K562 (cell line): ENCODE measurements at regions not wholly inside any gene's neighbourhood (a gene's known extent, or its start where the extent isn't known, plus 50 kb on each side); places are given as distances from the start of the nearest gene placed in this dataset.

ENCODE experiments used
- ATAC-seq: fragments of 200-7000 bp; cut with Tn5 transposase; 3 replicates; pipeline ENCODE4 v1.9.1; 2020; ENCODE audit warnings: moderate library complexity
- BruUV-seq: library from RNA; stranded (reverse); fragments of 400-500 nt; replicated peaks from 2 replicates; lab custom pipeline; 2021; lab: Mats Ljungman, UMichigan
- CTCF ChIA-PET: fragments of 300-600 bp; formaldehyde crosslinking; extraction: SDS; loops from one replicate; lab custom pipeline; 2021; ENCODE audit warnings: low intra/inter-chr PET ratio; lab: Yijun Ruan, JAX
- POLR2A ChIA-PET: fragments of 300-600, 350-650 bp; sonication (Branson Sonifier 250); formaldehyde crosslinking; extraction: SDS; loops from one replicate; lab custom pipeline; 2021; ENCODE audit warnings: antibody characterized with exemption, inconsistent platforms; lab: Yijun Ruan, JAX
- DNase-seq, 4 experiments: peaks; one replicate each; pipeline versions ENCODE4 v3.0.0 to v3.0.0-alpha.2; 2011 to 2018; ENCODE audit warnings: low spot score in 3 of 4, mixed read lengths in 3 of 4; ENCODE audit errors: extremely low read depth in 1 of 4
- FAIRE-seq: peaks from 2 replicates; lab custom pipeline; 2011; peaks lifted over from hg19 to GRCh38; lab: Jason Lieb, UNC
- H2AFZ ChIP-seq: 2 replicates; pipeline ENCODE4 v1.6.0; 2011; ENCODE audit warnings: low read depth, low read length, control low read depth, inconsistent platforms
- H3K27ac ChIP-seq: fragments of 200-600 bp; 3 replicates; pipeline ENCODE4 v1.8.0; 2011; ENCODE audit warnings: low read depth, mild to moderate bottlenecking, control low read depth, inconsistent platforms, low read length, moderate library complexity, mixed read lengths; ENCODE audit errors: extremely low read depth
- H3K27me3 ChIP-seq, 2 experiments: fragments of 300-600 bp in 1 of 2; 2 replicates in 1 of 2; 3 replicates in 1 of 2; pipeline versions ENCODE4 v1.6.0 to v1.8.0; 2011; ENCODE audit warnings: inconsistent platforms in 2 of 2, low read length in 2 of 2, mild to moderate bottlenecking in 1 of 2, mixed read lengths in 1 of 2, moderate library complexity in 1 of 2; ENCODE audit not compliant: control insufficient read depth in 2 of 2, insufficient read depth in 2 of 2
- H3K36me3 ChIP-seq: fragments of 300-600 bp; 3 replicates; pipeline ENCODE4 v1.8.0; 2011; ENCODE audit warnings: mild to moderate bottlenecking, low read length, inconsistent platforms; ENCODE audit not compliant: control insufficient read depth, insufficient read depth
- H3K4me1 ChIP-seq, 2 experiments: fragments of 200-600 bp in 1 of 2; replicated peaks in 1 of 2; 2 replicates in 1 of 2; 3 replicates in 1 of 2; pipeline versions ENCODE4 v1.5.1 to v1.8.0; 2011; ENCODE audit warnings: inconsistent platforms in 2 of 2, low read length in 2 of 2, mild to moderate bottlenecking in 1 of 2, mixed read lengths in 1 of 2, moderate library complexity in 1 of 2; ENCODE audit not compliant: control insufficient read depth in 2 of 2, insufficient read depth in 2 of 2
- H3K4me2 ChIP-seq: 2 replicates; pipeline ENCODE4 v1.6.1; 2011; ENCODE audit warnings: low read length, control low read depth, inconsistent platforms, mixed read lengths; ENCODE audit not compliant: insufficient read depth
- H3K4me3 ChIP-seq: fragments of 200-600 bp; sonication (generic), shearing (Covaris generic); 2 replicates; pipeline ENCODE4 v1.5.1; 2016; ENCODE audit warnings: control low read depth, inconsistent platforms
- H3K79me2 ChIP-seq: fragments of 200-600 bp; 3 replicates; pipeline ENCODE4 v1.8.0; 2011; ENCODE audit warnings: low read length, inconsistent platforms; ENCODE audit not compliant: control insufficient read depth, insufficient read depth
- H3K9ac ChIP-seq, 2 experiments: 2 replicates each; pipeline versions ENCODE4 v1.6.0 to v1.6.1; 2011; ENCODE audit warnings: low read depth in 2 of 2, low read length in 2 of 2, control low read depth in 1 of 2, inconsistent platforms in 1 of 2, mild to moderate bottlenecking in 1 of 2, mixed read lengths in 1 of 2; ENCODE audit not compliant: insufficient read depth in 1 of 2
- H3K9me1 ChIP-seq: one replicate; pipeline ENCODE4 v1.6.0; 2011; ENCODE audit warnings: inconsistent platforms, mild to moderate bottlenecking, low read length, moderate library complexity; ENCODE audit not compliant: control insufficient read depth, insufficient read depth
- H3K9me3 ChIP-seq: replicated peaks from 2 replicates; pipeline ENCODE4 v1.5.1; 2011; ENCODE audit warnings: low read depth, low read length, inconsistent platforms; ENCODE audit not compliant: control insufficient read depth, insufficient read depth
- H4K20me1 ChIP-seq: replicated peaks from 2 replicates; pipeline ENCODE4 v1.6.1; 2011; ENCODE audit warnings: low read length, inconsistent platforms, mixed read lengths; ENCODE audit not compliant: control insufficient read depth, insufficient read depth
- BDP1 ChIP-seq: IDR thresholded peaks from 3 replicates; pipeline ENCODE4 v1.6.1; 2011; ENCODE audit not compliant: insufficient read length, insufficient read depth
- BRCA1 ChIP-seq, 2 experiments: fragments of 450-650 bp in 1 of 2; sonication (generic) in 1 of 2; formaldehyde crosslinking in 1 of 2; IDR thresholded peaks; 2 replicates each; pipeline versions ENCODE4 v1.5.0 to v1.6.1; 2017 to 2020; ENCODE audit warnings: mild to moderate bottlenecking in 1 of 2, missing genetic modification reagents in 1 of 2
- CHCHD3 ChIP-seq: fragments of 250-450 bp; sonication (Bioruptor Pico); IDR thresholded peaks from 2 replicates; pipeline ENCODE4 v2.1.2; 2022; ENCODE audit warnings: mild to moderate bottlenecking
- HOXB6 ChIP-seq: fragments of 250-450 bp; sonication (Bioruptor Pico); IDR thresholded peaks from 2 replicates; pipeline ENCODE4 v1.5.1; 2022; ENCODE audit warnings: mild to moderate bottlenecking, borderline replicate concordance
- HSF4 ChIP-seq: fragments of 250-450 bp; sonication (Bioruptor Pico); IDR thresholded peaks from 2 replicates; pipeline ENCODE4 v2.1.2; 2022; ENCODE audit warnings: mild to moderate bottlenecking, moderate library complexity, borderline replicate concordance
- IRF2 ChIP-seq: sonication (generic); formaldehyde crosslinking; IDR thresholded peaks from 2 replicates; pipeline ENCODE4 v1.8.1; 2022; ENCODE audit warnings: mild to moderate bottlenecking, missing genetic modification reagents
- NCOA4 ChIP-seq: fragments of 450-650 bp; IDR thresholded peaks from 2 replicates; pipeline ENCODE4 v1.6.1; 2018; ENCODE audit warnings: mild to moderate bottlenecking; ENCODE audit not compliant: partially characterized antibody
- POLR2AphosphoS5 ChIP-seq: IDR thresholded peaks from 2 replicates; pipeline ENCODE4 v1.6.1; 2011; ENCODE audit warnings: mild to moderate bottlenecking, low read depth, low read length, moderate library complexity; ENCODE audit not compliant: control insufficient read depth, insufficient read depth
- PPARD ChIP-seq: fragments of 250-450 bp; sonication (Bioruptor Pico); IDR thresholded peaks from 2 replicates; pipeline ENCODE4 v1.8.0; 2022; ENCODE audit warnings: inconsistent platforms, mild to moderate bottlenecking, moderate library complexity
- SRSF1 ChIP-seq: fragments of 200-400 bp; formaldehyde crosslinking; IDR thresholded peaks from 2 replicates; pipeline ENCODE4 v1.6.1; 2017; ENCODE audit warnings: mild to moderate bottlenecking, low read depth, low read length, moderate library complexity
- TFE3 ChIP-seq: fragments of 450-650 bp; formaldehyde crosslinking; IDR thresholded peaks from 2 replicates; pipeline ENCODE4 v1.4.0; 2020; ENCODE audit warnings: mild to moderate bottlenecking, mixed read lengths
- WHSC1 ChIP-seq: IDR thresholded peaks from one replicate; pipeline ENCODE4 v1.6.1; 2012; ENCODE audit warnings: low read length, control low read depth, inconsistent platforms
- ZNF175 ChIP-seq: fragments of 200-800 bp; sonication (Bioruptor generic); IDR thresholded peaks from 2 replicates; pipeline ENCODE4 v1.6.1; 2016; ENCODE audit warnings: low read depth, mild to moderate bottlenecking, missing genetic modification characterization, missing compliant biosample characterization
- WGBS: fragments of 100-300 bp; shearing (Covaris generic); methylation state at CpG from one replicate; pipeline ENCODE4 v1.1.6; 2016; ENCODE audit warnings: low coverage, mixed read lengths; ENCODE audit not compliant: insufficient coverage; ENCODE audit errors: missing lambda C conversion rate; 5-methylcytosine and 5-hydroxymethylcytosine counted together
- in situ Hi-C: fragments of 300-500 bp; cut with MboI; formaldehyde crosslinking; loops from 4 replicates; pipeline ENCODE4 v1.15.0; 2018; ENCODE audit warnings: inconsistent platforms, mixed read lengths
- intact Hi-C: fragments of 100-400 bp; cut with micrococcal nuclease; formaldehyde crosslinking; loops from 2 replicates; pipeline ENCODE4 v1.14.2; 2022
- TF ChIP-seq, protein P1 (sequence below): fragments of 250-450 bp; sonication (Bioruptor Pico); IDR thresholded peaks from 2 replicates; pipeline ENCODE4 v1.5.0; 2021
- TF ChIP-seq, protein P2 (sequence below): sonication (generic); formaldehyde crosslinking; IDR thresholded peaks from 2 replicates; pipeline ENCODE4 v1.8.0; 2022; ENCODE audit warnings: missing genetic modification reagents, mild to moderate bottlenecking, borderline replicate concordance

DNA sequence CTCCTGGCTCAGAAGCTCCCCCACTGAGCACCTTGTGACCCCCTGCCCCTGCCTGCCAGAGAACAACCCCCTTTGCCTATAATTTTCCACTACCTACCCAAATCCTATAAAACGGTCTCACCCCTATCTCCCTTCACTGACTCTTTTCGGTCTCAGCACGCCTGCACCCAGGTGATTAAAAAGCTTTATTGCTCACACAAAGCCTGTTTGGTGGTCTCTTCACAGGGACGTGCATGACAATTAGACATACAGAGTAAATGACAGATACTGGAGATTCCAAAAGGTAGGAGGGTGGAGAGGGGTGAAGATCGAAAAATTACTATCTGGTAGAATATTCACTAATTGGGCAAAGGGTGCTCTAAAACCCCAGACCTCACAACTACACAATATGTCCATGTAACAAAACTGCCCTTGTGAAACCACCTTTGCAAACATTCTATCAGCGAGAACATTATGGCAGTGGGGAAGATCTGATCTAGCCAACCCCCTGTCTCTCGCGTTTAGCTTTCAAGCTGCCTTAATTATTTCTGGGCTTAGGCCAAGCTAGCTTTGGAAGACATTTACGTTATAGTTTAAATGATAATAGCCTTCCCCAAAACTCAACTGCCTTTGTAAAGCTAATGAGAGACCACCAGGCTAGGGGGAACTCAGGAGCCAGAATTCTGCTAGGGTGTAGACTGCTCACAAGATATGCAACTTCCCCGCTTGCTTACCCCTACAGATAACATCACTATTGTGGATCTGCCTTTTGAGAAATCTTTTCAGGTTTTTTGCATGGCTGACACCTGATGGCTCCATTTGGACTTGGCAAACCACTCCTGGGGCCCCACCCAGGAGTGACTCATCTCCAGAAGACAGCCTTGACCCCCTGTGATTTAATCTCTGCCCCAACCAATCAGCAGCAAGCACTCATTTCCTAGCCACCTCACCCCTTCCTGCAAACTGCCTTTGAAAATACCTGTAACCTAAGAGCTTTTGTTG is 1534.0 kb upstream of the SPRY2 start:
- no peak overlapping the region for H3K27ac ChIP-seq
- no peak overlapping the region for H3K9ac ChIP-seq
- ATAC-seq (no peak), FAIRE-seq (no peak), DNase-seq (no peak)
- in situ Hi-C loops (no loop called here), intact Hi-C loops (no loop called here)
- no peaks in the 10 kb centered on the region for H3K27me3 ChIP-seq
- 0% methylated on average over 6 of the region's 10 CpGs for WGBS
- H3K4me3 ChIP-seq = no peak overlapping the region
- H3K4me1 ChIP-seq = no peaks in the 10 kb centered on the region
- H2AFZ ChIP-seq = no peak overlapping the region
- no peak overlapping the region for H3K4me2 ChIP-seq
- H3K9me3 ChIP-seq = no peaks in the 10 kb centered on the region
- TF ChIP-seq PPARD (CRISPR knock-in tag) (no peak), BDP1 (no peak), CHCHD3 (CRISPR knock-in tag) (no peak), BRCA1 (IDR thresholded peaks at IDR 0.05) (no peak), BRCA1 (CRISPR knock-in tag; IDR thresholded peaks at IDR 0.05) (no peak), ZNF175 (CRISPR knock-in tag) (no peak), IRF2 (no peak), NCOA4 (no peak), HSF4 (no peak), SRSF1 (no peak), POLR2AphosphoS5 (no peak), HOXB6 (CRISPR knock-in tag) (no peak), WHSC1 (no peak), TFE3 (CRISPR knock-in tag) (no peak)
- TF ChIP-seq, protein P1, sequence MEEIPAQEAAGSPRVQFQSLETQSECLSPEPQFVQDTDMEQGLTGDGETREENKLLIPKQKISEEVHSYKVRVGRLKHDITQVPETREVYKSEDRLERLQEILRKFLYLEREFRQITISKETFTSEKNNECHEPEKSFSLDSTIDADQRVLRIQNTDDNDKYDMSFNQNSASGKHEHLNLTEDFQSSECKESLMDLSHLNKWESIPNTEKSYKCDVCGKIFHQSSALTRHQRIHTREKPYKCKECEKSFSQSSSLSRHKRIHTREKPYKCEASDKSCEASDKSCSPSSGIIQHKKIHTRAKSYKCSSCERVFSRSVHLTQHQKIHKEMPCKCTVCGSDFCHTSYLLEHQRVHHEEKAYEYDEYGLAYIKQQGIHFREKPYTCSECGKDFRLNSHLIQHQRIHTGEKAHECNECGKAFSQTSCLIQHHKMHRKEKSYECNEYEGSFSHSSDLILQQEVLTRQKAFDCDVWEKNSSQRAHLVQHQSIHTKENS (CRISPR knock-in tag) = no peak
- TF ChIP-seq, protein P2, sequence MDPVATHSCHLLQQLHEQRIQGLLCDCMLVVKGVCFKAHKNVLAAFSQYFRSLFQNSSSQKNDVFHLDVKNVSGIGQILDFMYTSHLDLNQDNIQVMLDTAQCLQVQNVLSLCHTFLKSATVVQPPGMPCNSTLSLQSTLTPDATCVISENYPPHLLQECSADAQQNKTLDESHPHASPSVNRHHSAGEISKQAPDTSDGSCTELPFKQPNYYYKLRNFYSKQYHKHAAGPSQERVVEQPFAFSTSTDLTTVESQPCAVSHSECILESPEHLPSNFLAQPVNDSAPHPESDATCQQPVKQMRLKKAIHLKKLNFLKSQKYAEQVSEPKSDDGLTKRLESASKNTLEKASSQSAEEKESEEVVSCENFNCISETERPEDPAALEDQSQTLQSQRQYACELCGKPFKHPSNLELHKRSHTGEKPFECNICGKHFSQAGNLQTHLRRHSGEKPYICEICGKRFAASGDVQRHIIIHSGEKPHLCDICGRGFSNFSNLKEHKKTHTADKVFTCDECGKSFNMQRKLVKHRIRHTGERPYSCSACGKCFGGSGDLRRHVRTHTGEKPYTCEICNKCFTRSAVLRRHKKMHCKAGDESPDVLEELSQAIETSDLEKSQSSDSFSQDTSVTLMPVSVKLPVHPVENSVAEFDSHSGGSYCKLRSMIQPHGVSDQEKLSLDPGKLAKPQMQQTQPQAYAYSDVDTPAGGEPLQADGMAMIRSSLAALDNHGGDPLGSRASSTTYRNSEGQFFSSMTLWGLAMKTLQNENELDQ = no peak
- BruUV-seq = no TSS peak
- H3K9me1 ChIP-seq = no peaks in the 10 kb centered on the region
- H4K20me1 ChIP-seq = no peaks in the 10 kb centered on the region
- no peaks in the 10 kb centered on the region for H3K36me3 ChIP-seq
- H3K79me2 ChIP-seq = no peaks in the 10 kb centered on the region
- POLR2A ChIA-PET = no interaction called here
- CTCF ChIA-PET = no interaction called here
